Pancreas (tissue), 10 donors: ENCODE measurements at regions not wholly inside any gene's neighbourhood (a gene's known extent, or its start where the extent isn't known, plus 50 kb on each side); places are given as distances from the start of the nearest gene placed in this dataset.
A peak's percentile ranks its signal among the peaks of the same experiment; 100 is the strongest.

Experiments
- ATAC-seq, 4 donors: fragments of 200-7000 bp; cut with Tn5 transposase; one replicate each; pipeline versions ENCODE4 v1.8.0 to v1.9.1; 2020; ENCODE audit warnings: mild to moderate bottlenecking in 4 of 4, moderate library complexity in 4 of 4
- DNase-seq, 6 donors: peaks; one replicate each; pipeline ENCODE4 v3.0.0-alpha.2; 2020
- FAIRE-seq: peaks from 2 replicates; lab custom pipeline; 2012; peaks lifted over from hg19 to GRCh38; lab: Jason Lieb, UNC
- H3K27ac ChIP-seq, 4 donors: fragments of 200-600 bp; sonication (generic); 1 replicate in 3 of 4; 2 replicates in 1 of 4; pipeline versions ENCODE4 v1.5.0 to v1.8.0; 2020
- H3K27me3 ChIP-seq, 4 donors: fragments of 200-600 bp; one replicate each; pipeline ENCODE4 v1.8.0; 2021
- H3K36me3 ChIP-seq, 3 donors: fragments of 200-600 bp; sonication (generic) in 1 of 3; one replicate each; pipeline versions ENCODE4 v1.5.0 to v1.8.0; 2020 to 2021
- H3K4me1 ChIP-seq, 3 donors: fragments of 200-600 bp; one replicate each; pipeline ENCODE4 v1.8.0; 2021
- H3K4me3 ChIP-seq, 4 donors: fragments of 200-600 bp; sonication (generic) in 2 of 4; one replicate each; pipeline versions ENCODE4 v1.5.0 to v1.8.0; 2020 to 2021
- H3K9me3 ChIP-seq, 4 donors: fragments of 200-600 bp; one replicate each; pipeline ENCODE4 v1.8.0; 2021
- CTCF ChIP-seq, 4 donors: fragments of 200-600 bp; sonication (generic) in 3 of 4; IDR thresholded peaks; one replicate each; pipeline versions ENCODE4 v1.5.0 to v1.8.0; 2021; ENCODE audit warnings: antibody characterized with exemption in 4 of 4
- WGBS, 2 donors: extraction: QIAGEN DNeasy Blood & Tissue Kit; methylation state at CpG; one replicate each; pipeline ENCODE4 v1.1.7; 2013; 5-methylcytosine and 5-hydroxymethylcytosine counted together
- intact Hi-C, 3 donors: fragments of 100-400 bp; cut with DNase I; formaldehyde crosslinking; loops; one replicate each; pipeline versions ENCODE4 v1.11.1 to v1.14.2; 2022
- donor health status: healthy with polysubstance abuse.
- donor health status: DM: no; HTN: no; CAD: no; lungs with moderate emphysema.
- donor health status: DM: no; HTN: no; CAD: no.
- donor health status: control.
- donor health status: control.
- donor health status: Bipolar disorder and iron deficiency.
- donor health status: DM: yes; HTN: yes; CAD: no.
- donor health status: DM: no; HTN: no; CAD: no.
- donor health status: DM: no; HTN: no; CAD: no.
- donor health status: DM: yes; HTN: yes; CAD: no.

- no peak for ATAC-seq
- H3K36me3 ChIP-seq = no peaks in the 10 kb centered on the region
- H3K4me1 ChIP-seq = no peaks in the 10 kb centered on the region
- H3K27ac ChIP-seq = no peak overlapping the region
- TF ChIP-seq CTCF (IDR thresholded peaks at IDR 0.05) = no peak
- FAIRE-seq = no peak
- no peaks in the 10 kb centered on the region for H3K9me3 ChIP-seq
- H3K4me3 ChIP-seq = no peak overlapping the region
- intact Hi-C loops = no loop called here
- 60 to 67% methylated on average over 5 of the region's 5 CpGs for WGBS, 2 donors
- H3K27me3 ChIP-seq = peaks cover 0 to 27% (median 0%) of the 10 kb centered on the region in 4 donors
- DNase-seq = no peak
These were observed 440.9 kb downstream of the NKX6-1 start for GRCh38 chr4:84058201-84058600.

- FAIRE-seq (no peak), ATAC-seq (no peak), DNase-seq (no peak)
- intact Hi-C loops = no loop called here
- Histone ChIP-seq H3K4me1 (no peaks in the 10 kb centered on the region), H3K36me3 (no peaks in the 10 kb centered on the region), H3K27ac (no peak overlapping the region), H3K9me3 (no peaks in the 10 kb centered on the region), H3K4me3 (no peak overlapping the region), H3K27me3 (no peaks in the 10 kb centered on the region)
- 48 to 51% methylated on average over 4 of the region's 4 CpGs for WGBS, 2 donors
- TF ChIP-seq CTCF (IDR thresholded peaks at IDR 0.05) = no peak
These were observed 447.5 kb downstream of the NKX6-1 start for GRCh38 chr4:84051639-84052038.

- H3K27me3 ChIP-seq = no peaks in the 10 kb centered on the region
- ATAC-seq (no peak), FAIRE-seq (no peak), DNase-seq (no peak)
- no peaks in the 10 kb centered on the region for H3K9me3 ChIP-seq
- H3K4me3 ChIP-seq = no peak overlapping the region
- H3K27ac ChIP-seq = no peak overlapping the region
- TF ChIP-seq CTCF (IDR thresholded peaks at IDR 0.05) = no peak
- intact Hi-C loops = no loop called here
- H3K36me3 ChIP-seq = no peaks in the 10 kb centered on the region
- WGBS, 2 donors = 52 to 73% methylated on average over 2 of the region's 2 CpGs
- H3K4me1 ChIP-seq = no peaks in the 10 kb centered on the region
These were observed 448.0 kb downstream of the NKX6-1 start for GRCh38 chr4:84051089-84051488.

GRCh38 chr4:84050015-84050414, 449.1 kb downstream of the NKX6-1 start:
- DNase-seq (no peak), FAIRE-seq (no peak), ATAC-seq (peak in 2 of 4 donors; percentile 36 to 45)
- H3K27me3 ChIP-seq = no peaks in the 10 kb centered on the region
- H3K9me3 ChIP-seq = no peaks in the 10 kb centered on the region
- no peaks in the 10 kb centered on the region for H3K36me3 ChIP-seq
- no peak for TF ChIP-seq CTCF (IDR thresholded peaks at IDR 0.05)
- no peak overlapping the region for H3K27ac ChIP-seq
- 9 to 18% methylated on average over 1 of the region's 1 CpG for WGBS, 2 donors
- no peak overlapping the region for H3K4me3 ChIP-seq
- H3K4me1 ChIP-seq = no peaks in the 10 kb centered on the region
- intact Hi-C loops = no loop called here

GRCh38 chr4:84046551-84046950, 452.5 kb downstream of the NKX6-1 start:
- ATAC-seq = no peak
- WGBS, 2 donors = 28 to 32% methylated on average over 5 of the region's 5 CpGs
- intact Hi-C loops = no loop called here
- no peak overlapping the region for H3K4me3 ChIP-seq
- no peak for FAIRE-seq
- no peak for TF ChIP-seq CTCF (IDR thresholded peaks at IDR 0.05)
- no peak overlapping the region for H3K27ac ChIP-seq
- DNase-seq = no peak
- H3K4me1 ChIP-seq = no peaks in the 10 kb centered on the region
- H3K27me3 ChIP-seq = no peaks in the 10 kb centered on the region
- no peaks in the 10 kb centered on the region for H3K9me3 ChIP-seq
- no peaks in the 10 kb centered on the region for H3K36me3 ChIP-seq
